PC-3 (cell line): ENCODE measurements at regions not wholly inside any gene's neighbourhood (a gene's known extent, or its start where the extent isn't known, plus 50 kb on each side); places are given as distances from the start of the nearest gene placed in this dataset.

ENCODE experiments used
- ATAC-seq: fragments of 200-7000 bp; cut with Tn5 transposase; 2 replicates; pipeline ENCODE4 v1.9.1; 2020; ENCODE audit warnings: mild to moderate bottlenecking, moderate library complexity
- BruUV-seq: library from RNA; stranded (reverse); fragments of 400-500 nt; replicated peaks from 2 replicates; lab custom pipeline; 2021; lab: Mats Ljungman, UMichigan
- CTCF ChIA-PET: fragments of 300-600 bp; sonication (Branson Sonifier 250); formaldehyde crosslinking; loops from one replicate; lab custom pipeline; 2022; ENCODE audit warnings: antibody characterized with exemption; lab: Charles Lee
- POLR2A ChIA-PET: fragments of 300-600 bp; sonication (Branson Sonifier 250); formaldehyde crosslinking; loops from one replicate; lab custom pipeline; 2022; ENCODE audit warnings: antibody characterized with exemption; ENCODE audit not compliant: unreplicated experiment; lab: Charles Lee
- DNase-seq: peaks from one replicate; pipeline ENCODE4 v3.0.0-alpha.2; 2015
- H2AFZ ChIP-seq: fragments of 300-600 bp; sonication (generic); 2 replicates; pipeline ENCODE4 v1.6.0; 2016; ENCODE audit warnings: antibody characterized with exemption, low read length
- H3F3A ChIP-seq: fragments of 300-600 bp; sonication (generic); one replicate; pipeline ENCODE4 v1.6.0; 2017; ENCODE audit warnings: antibody characterized with exemption, low read length, control low read depth, mild to moderate bottlenecking; ENCODE audit not compliant: unreplicated experiment
- H3K27ac ChIP-seq: fragments of 300-600 bp; sonication (generic); 2 replicates; pipeline ENCODE4 v1.5.1; 2016; ENCODE audit warnings: mild to moderate bottlenecking, low read length
- H3K27me3 ChIP-seq: fragments of 300-600 bp; sonication (generic); 2 replicates; pipeline ENCODE4 v1.6.1; 2016; ENCODE audit warnings: low read length, mixed read lengths
- H3K36me3 ChIP-seq: fragments of 300-600 bp; sonication (generic); 2 replicates; pipeline ENCODE4 v1.6.1; 2016; ENCODE audit warnings: low read depth, mixed run types, low read length, mixed read lengths
- H3K4me1 ChIP-seq: fragments of 300-600 bp; sonication (generic); 2 replicates; pipeline ENCODE4 v1.5.1; 2016; ENCODE audit warnings: low read length; ENCODE audit not compliant: insufficient read depth
- H3K4me2 ChIP-seq: fragments of 300-600 bp; sonication (generic); 2 replicates; pipeline ENCODE4 v1.6.0; 2016; ENCODE audit warnings: low read length
- H3K4me3 ChIP-seq: fragments of 300-600 bp; sonication (generic); 2 replicates; pipeline ENCODE4 v1.5.1; 2016; ENCODE audit warnings: mild to moderate bottlenecking, low read length, mixed read lengths
- H3K79me2 ChIP-seq: fragments of 300-600 bp; sonication (generic); 2 replicates; pipeline ENCODE4 v1.6.1; 2017; ENCODE audit warnings: low read length, mixed read lengths
- H3K9ac ChIP-seq: fragments of 300-600 bp; sonication (generic); 2 replicates; pipeline ENCODE4 v1.6.0; 2016; ENCODE audit warnings: mild to moderate bottlenecking, low read length
- H3K9me2 ChIP-seq: fragments of 300-600 bp; sonication (generic); replicated peaks from 2 replicates; pipeline ENCODE4 v1.6.1; 2016; ENCODE audit warnings: mixed run types, low read length, mixed read lengths
- H3K9me3 ChIP-seq: fragments of 300-600 bp; sonication (generic); 2 replicates; pipeline ENCODE4 v1.6.1; 2016; ENCODE audit warnings: low read length, mixed read lengths
- H4K20me1 ChIP-seq: fragments of 300-600 bp; sonication (generic); 2 replicates; pipeline ENCODE4 v1.6.1; 2016; ENCODE audit warnings: low read length, mixed read lengths
- EZH2 ChIP-seq: fragments of 300-600 bp; sonication (generic); IDR thresholded peaks from one replicate; pipeline ENCODE4 v1.6.1; 2017; ENCODE audit warnings: antibody characterized with exemption, mild to moderate bottlenecking, low read length; ENCODE audit not compliant: unreplicated experiment
- EZH2phosphoT487 ChIP-seq: fragments of 300-600 bp; sonication (generic); IDR thresholded peaks from 2 replicates; pipeline ENCODE4 v1.6.1; 2018; ENCODE audit warnings: mild to moderate bottlenecking, antibody characterized with exemption, low read length, borderline replicate concordance
- intact Hi-C: fragments of 100-400 bp; cut with micrococcal nuclease; formaldehyde crosslinking; loops from 2 replicates; pipeline ENCODE4 v1.9.0; 2023
- TF ChIP-seq, protein P1 (sequence below): fragments of 300-600 bp; sonication (generic); conservative IDR thresholded peaks from 2 replicates; pipeline ENCODE4 v1.5.1; 2017; ENCODE audit warnings: antibody characterized with exemption, low read depth, mild to moderate bottlenecking, low read length

DNA sequence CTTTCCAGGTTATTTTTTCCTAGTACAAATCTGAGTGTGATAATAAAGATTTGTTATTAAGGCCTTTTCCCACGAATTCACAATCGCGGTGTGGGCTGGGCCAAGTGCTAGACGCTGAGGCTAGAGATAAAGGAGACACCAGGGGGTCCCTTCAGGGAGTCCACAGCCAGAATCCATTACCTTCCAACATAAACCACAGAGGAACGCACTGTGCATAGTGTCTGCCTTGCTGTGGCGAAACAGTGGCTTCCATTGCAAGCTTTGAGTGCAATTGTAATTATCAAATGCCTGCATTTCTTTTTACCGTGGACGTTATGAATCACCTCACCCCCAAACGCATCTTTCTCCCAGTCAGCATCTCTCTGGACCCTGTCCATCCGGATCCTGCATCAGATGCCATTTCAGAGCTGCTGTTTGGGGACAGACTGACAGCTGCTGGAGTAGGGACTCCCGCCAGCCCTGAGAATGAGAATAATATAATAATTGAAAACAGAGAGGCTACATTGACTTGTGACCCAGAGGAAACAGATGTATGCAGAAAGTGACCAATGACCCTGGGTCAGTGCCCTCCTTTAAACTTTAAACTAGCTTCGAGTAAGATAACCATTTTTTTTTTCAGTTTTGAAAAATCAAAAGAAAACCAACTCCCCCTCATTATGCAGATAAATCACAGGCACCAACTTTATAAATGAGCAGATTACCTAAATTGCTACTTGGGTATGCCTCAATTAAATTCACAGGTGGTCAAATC is 456.2 kb upstream of the NRP1 start:
- Histone ChIP-seq H4K20me1 (no peaks in the 10 kb centered on the region), H3K79me2 (no peaks in the 10 kb centered on the region), H3K4me1 (no peaks in the 10 kb centered on the region), H3F3A (no peaks in the 10 kb centered on the region), H3K36me3 (no peaks in the 10 kb centered on the region), H3K9ac (no peak overlapping the region), H3K4me2 (no peak overlapping the region), H3K4me3 (no peak overlapping the region), H3K27me3 (no peaks in the 10 kb centered on the region), H2AFZ (no peak overlapping the region), H3K9me3 (no peaks in the 10 kb centered on the region), H3K27ac (no peak overlapping the region), H3K9me2 (no peaks in the 10 kb centered on the region)
- POLR2A ChIA-PET, result no interaction called here
- DNase-seq (no peak), ATAC-seq (no peak)
- intact Hi-C loops, result no loop called here
- CTCF ChIA-PET, result no interaction called here
- BruUV-seq, result no TSS peak
- TF ChIP-seq EZH2phosphoT487, result no peak
- TF ChIP-seq, protein P1, sequence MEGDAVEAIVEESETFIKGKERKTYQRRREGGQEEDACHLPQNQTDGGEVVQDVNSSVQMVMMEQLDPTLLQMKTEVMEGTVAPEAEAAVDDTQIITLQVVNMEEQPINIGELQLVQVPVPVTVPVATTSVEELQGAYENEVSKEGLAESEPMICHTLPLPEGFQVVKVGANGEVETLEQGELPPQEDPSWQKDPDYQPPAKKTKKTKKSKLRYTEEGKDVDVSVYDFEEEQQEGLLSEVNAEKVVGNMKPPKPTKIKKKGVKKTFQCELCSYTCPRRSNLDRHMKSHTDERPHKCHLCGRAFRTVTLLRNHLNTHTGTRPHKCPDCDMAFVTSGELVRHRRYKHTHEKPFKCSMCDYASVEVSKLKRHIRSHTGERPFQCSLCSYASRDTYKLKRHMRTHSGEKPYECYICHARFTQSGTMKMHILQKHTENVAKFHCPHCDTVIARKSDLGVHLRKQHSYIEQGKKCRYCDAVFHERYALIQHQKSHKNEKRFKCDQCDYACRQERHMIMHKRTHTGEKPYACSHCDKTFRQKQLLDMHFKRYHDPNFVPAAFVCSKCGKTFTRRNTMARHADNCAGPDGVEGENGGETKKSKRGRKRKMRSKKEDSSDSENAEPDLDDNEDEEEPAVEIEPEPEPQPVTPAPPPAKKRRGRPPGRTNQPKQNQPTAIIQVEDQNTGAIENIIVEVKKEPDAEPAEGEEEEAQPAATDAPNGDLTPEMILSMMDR, result no peak
- no peak for TF ChIP-seq EZH2

DNA sequence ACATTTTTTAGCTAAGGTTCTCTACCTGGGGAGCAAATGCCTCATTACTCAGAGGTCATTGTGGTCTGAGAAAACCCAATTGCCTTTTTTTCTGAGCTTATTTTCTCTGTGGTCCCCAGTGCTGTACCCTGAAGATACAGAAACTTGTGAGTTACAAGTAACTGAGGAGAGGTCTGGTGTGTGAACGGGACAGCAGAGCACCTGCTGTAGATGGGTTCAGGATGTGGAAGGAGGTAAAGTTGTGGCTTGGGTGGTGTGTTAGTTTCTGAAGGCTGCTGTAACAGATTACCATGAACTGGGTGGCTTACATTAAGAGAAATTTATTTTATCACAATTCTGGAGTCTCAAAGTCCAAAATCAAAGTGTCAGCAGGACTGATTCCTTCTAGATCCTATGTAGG is 449.1 kb upstream of the NRP1 start:
- no peaks in the 10 kb centered on the region for H3F3A ChIP-seq
- no peak overlapping the region for H3K4me3 ChIP-seq
- H3K9ac ChIP-seq, result no peak overlapping the region
- ChIA-PET POLR2A (no interaction called here), CTCF (no interaction called here)
- H3K4me1 ChIP-seq, result no peaks in the 10 kb centered on the region
- no peaks in the 10 kb centered on the region for H3K9me3 ChIP-seq
- H4K20me1 ChIP-seq, result no peaks in the 10 kb centered on the region
- H3K79me2 ChIP-seq, result no peaks in the 10 kb centered on the region
- TF ChIP-seq, protein P1, result no peak
- no peak for TF ChIP-seq EZH2phosphoT487
- H3K27me3 ChIP-seq, result no peaks in the 10 kb centered on the region
- no peak overlapping the region for H2AFZ ChIP-seq
- intact Hi-C loops, result no loop called here
- ATAC-seq, result no peak
- no peak overlapping the region for H3K4me2 ChIP-seq
- no peaks in the 10 kb centered on the region for H3K36me3 ChIP-seq
- DNase-seq, result no peak
- no TSS peak for BruUV-seq
- 0 out of 2 replicates have a peak, but pooled peaks cover 4% of the 10 kb centered on the region for H3K9me2 ChIP-seq
- H3K27ac ChIP-seq, result no peak overlapping the region

DNA sequence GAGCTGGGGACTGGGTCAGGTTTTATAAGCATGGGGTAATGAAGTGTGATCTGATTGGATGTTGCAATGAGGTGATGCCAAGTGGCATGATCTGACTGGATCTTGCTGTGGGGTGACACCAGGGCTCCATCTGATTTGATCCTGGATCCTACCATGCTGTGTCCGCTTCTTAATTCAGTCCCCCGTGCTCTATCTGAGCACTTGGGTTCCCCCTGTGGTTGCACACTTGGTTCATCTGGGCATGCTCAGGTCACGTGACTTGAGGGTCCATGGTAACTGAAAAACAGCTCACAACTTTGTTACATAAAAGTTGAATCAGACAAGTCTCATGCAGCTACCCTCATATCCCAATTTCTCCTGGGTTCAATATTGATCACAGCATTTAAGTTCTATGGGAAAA is 448.6 kb upstream of the NRP1 start:
- DNase-seq, result no peak
- Histone ChIP-seq H3K27me3 (no peaks in the 10 kb centered on the region), H4K20me1 (no peaks in the 10 kb centered on the region), H3F3A (no peaks in the 10 kb centered on the region), H3K36me3 (no peaks in the 10 kb centered on the region), H3K9me3 (no peaks in the 10 kb centered on the region), H3K27ac (no peak overlapping the region), H2AFZ (no peak overlapping the region), H3K9me2 (0 out of 2 replicates have a peak, but pooled peaks cover 4% of the 10 kb centered on the region), H3K79me2 (no peaks in the 10 kb centered on the region), H3K4me1 (no peaks in the 10 kb centered on the region), H3K4me3 (no peak overlapping the region), H3K4me2 (no peak overlapping the region), H3K9ac (no peak overlapping the region)
- ChIA-PET CTCF (no interaction called here), POLR2A (no interaction called here)
- TF ChIP-seq EZH2, result no peak
- TF ChIP-seq EZH2phosphoT487, result no peak
- no peak for ATAC-seq
- intact Hi-C loops, result no loop called here
- no TSS peak for BruUV-seq
